ENCODE measurements at regions not wholly inside any gene's neighbourhood (a gene's known extent, or its start where the extent isn't known, plus 50 kb on each side); places are given as distances from the start of the nearest gene placed in this dataset.
"Not testable (repeated sequence)": the region's sequence is repeated elsewhere in the genome, so short reads cannot be mapped to it uniquely, and the experiment has no call there.

DNA sequence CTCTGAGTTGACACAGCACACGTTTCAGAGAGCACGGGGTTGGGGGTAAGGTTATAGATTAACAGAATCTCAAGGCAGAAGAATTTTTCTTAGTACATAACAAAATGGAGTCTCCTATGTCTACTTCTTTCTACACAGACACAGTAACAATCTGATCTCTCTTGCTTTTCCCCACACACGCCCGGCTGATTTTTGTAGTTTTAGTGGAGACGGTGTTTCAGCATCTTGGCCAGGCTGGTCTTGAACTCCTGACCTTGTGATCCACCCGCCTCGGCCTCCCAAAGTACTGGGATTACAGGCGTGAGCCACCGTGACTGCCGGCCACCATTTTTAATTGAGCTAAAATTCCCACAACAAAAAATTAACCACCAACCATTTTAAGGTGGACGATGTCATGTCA is 123.7 kb downstream of the CRLF3 start:
- TF ChIP-seq CTCF, POLR2A (IDR thresholded peaks at IDR 0.05): not testable (repeated sequence)
